M059J (cell line): ENCODE measurements at regions not wholly inside any gene's neighbourhood (a gene's known extent, or its start where the extent isn't known, plus 50 kb on each side); places are given as distances from the start of the nearest gene placed in this dataset.

Experiments used
- DNase-seq: peaks from one replicate; pipeline ENCODE4 v3.0.0-alpha.2; 2012; ENCODE audit warnings: low read depth

- no peak for DNase-seq
These were observed 269.3 kb downstream of the POU4F1 start for GRCh38 chr13:78334059-78334458.

GRCh38 chr13:78326633-78327032 lies 276.7 kb downstream of the POU4F1 start:
- no peak for DNase-seq

- DNase-seq, result no peak
These were observed 277.8 kb downstream of the POU4F1 start for GRCh38 chr13:78325585-78325984.

GRCh38 chr13:78323848-78324247 lies 279.5 kb downstream of the POU4F1 start:
- DNase-seq, result no peak

GRCh38 chr13:78323040-78323439 lies 280.3 kb downstream of the POU4F1 start:
- no peak for DNase-seq

GRCh38 chr13:78319101-78319627 lies 284.2 kb downstream of the POU4F1 start:
- no peak for DNase-seq

- DNase-seq, result peak; percentile 1
These were observed 286.3 kb downstream of the POU4F1 start for GRCh38 chr13:78317030-78317429.

GRCh38 chr13:78309497-78310180 lies 293.7 kb downstream of the POU4F1 start:
- no peak for DNase-seq

- no peak for DNase-seq
These were observed 296.7 kb downstream of the POU4F1 start for GRCh38 chr13:78306519-78307206.

GRCh38 chr13:78305171-78305570 lies 298.2 kb downstream of the POU4F1 start:
- no peak for DNase-seq

GRCh38 chr13:78299832-78300623 lies 303.3 kb downstream of the POU4F1 start:
- DNase-seq, result no peak

GRCh38 chr13:78298657-78299056 lies 304.7 kb downstream of the POU4F1 start:
- peak; percentile 20 for DNase-seq

GRCh38 chr13:78286748-78287147 lies 316.6 kb downstream of the POU4F1 start:
- no peak for DNase-seq

- DNase-seq, result no peak
These were observed 338.3 kb downstream of the POU4F1 start for GRCh38 chr13:78265098-78265497.

- no peak for DNase-seq
These were observed 339.7 kb upstream of the EDNRB start for GRCh38 chr13:78258304-78258703.

- DNase-seq, result no peak
These were observed 337.9 kb upstream of the EDNRB start for GRCh38 chr13:78256484-78256883.

- no peak for DNase-seq
These were observed 335.5 kb upstream of the EDNRB start for GRCh38 chr13:78254113-78254512.

- DNase-seq, result no peak
These were observed 328.7 kb upstream of the EDNRB start for GRCh38 chr13:78247362-78247761.

- DNase-seq, result peak; percentile 21
These were observed 322.8 kb upstream of the EDNRB start for GRCh38 chr13:78241278-78241919.

- DNase-seq, result no peak
These were observed 321.1 kb upstream of the EDNRB start for GRCh38 chr13:78239714-78240113.

GRCh38 chr13:78238911-78239310 lies 320.3 kb upstream of the EDNRB start:
- no peak for DNase-seq

GRCh38 chr13:78228940-78229339 lies 310.3 kb upstream of the EDNRB start:
- DNase-seq, result peak; percentile 70
